Fibroblast of skin of right quadriceps (primary cell): ENCODE measurements at regions not wholly inside any gene's neighbourhood (a gene's known extent, or its start where the extent isn't known, plus 50 kb on each side); places are given as distances from the start of the nearest gene placed in this dataset.

Experiments
- DNase-seq: peaks from one replicate; pipeline ENCODE4 v3.0.0-alpha.2; 2013

GRCh38 chr3:117746066-117746465 is 1036.5 kb downstream of the TUSC7 start:
- DNase-seq = no peak

- peak; percentile 25 for DNase-seq
Measured at GRCh38 chr3:117748131-117748530, 1038.6 kb downstream of the TUSC7 start.

- DNase-seq = no peak
Measured at GRCh38 chr3:117750674-117751269, 1041.2 kb downstream of the TUSC7 start.

GRCh38 chr3:117751651-117752050 is 1042.1 kb downstream of the TUSC7 start:
- DNase-seq = no peak

GRCh38 chr3:117752984-117753717 is 1043.6 kb downstream of the TUSC7 start:
- peak; percentile 82 for DNase-seq

- no peak for DNase-seq
Measured at GRCh38 chr3:117754058-117754457, 1044.5 kb downstream of the TUSC7 start.

GRCh38 chr3:117754841-117755240 is 1045.3 kb downstream of the TUSC7 start:
- no peak for DNase-seq

GRCh38 chr3:117756563-117756962 is 1047.0 kb downstream of the TUSC7 start:
- peak; percentile 15 for DNase-seq

- DNase-seq = no peak
Measured at GRCh38 chr3:117761703-117762620, 1052.4 kb downstream of the TUSC7 start.

GRCh38 chr3:117762621-117763037 is 1053.0 kb downstream of the TUSC7 start:
- no peak for DNase-seq

GRCh38 chr3:117763561-117763960 is 1054.0 kb downstream of the TUSC7 start:
- no peak for DNase-seq

GRCh38 chr3:117768581-117768980 is 1059.0 kb downstream of the TUSC7 start:
- no peak for DNase-seq

- DNase-seq = no peak
Measured at GRCh38 chr3:117774130-117774529, 1064.6 kb downstream of the TUSC7 start.

GRCh38 chr3:117786349-117786748 is 1076.8 kb downstream of the TUSC7 start:
- peak; percentile 62 for DNase-seq

- DNase-seq = peak; percentile 97
Measured at GRCh38 chr3:117788061-117788460, 1078.5 kb downstream of the TUSC7 start.

- no peak for DNase-seq
Measured at GRCh38 chr3:117788506-117788905, 1078.9 kb downstream of the TUSC7 start.

GRCh38 chr3:117790235-117790987 is 1080.8 kb downstream of the TUSC7 start:
- DNase-seq = peak; percentile 45

GRCh38 chr3:117793622-117794265 is 1084.2 kb downstream of the TUSC7 start:
- no peak for DNase-seq

- no peak for DNase-seq
Measured at GRCh38 chr3:117798221-117798620, 1088.6 kb downstream of the TUSC7 start.

- DNase-seq = no peak
Measured at GRCh38 chr3:117798687-117799386, 1089.3 kb downstream of the TUSC7 start.

- DNase-seq = no peak
Measured at GRCh38 chr3:117799387-117799735, 1089.8 kb downstream of the TUSC7 start.

- no peak for DNase-seq
Measured at GRCh38 chr3:117801912-117802239, 1092.3 kb downstream of the TUSC7 start.
